COLO829 (cell line): ENCODE measurements at regions not wholly inside any gene's neighbourhood (a gene's known extent, or its start where the extent isn't known, plus 50 kb on each side); places are given as distances from the start of the nearest gene placed in this dataset.

Experiments used
- DNase-seq: peaks from one replicate; pipeline ENCODE4 v3.0.0; 2012; ENCODE audit warnings: low spot score

DNA sequence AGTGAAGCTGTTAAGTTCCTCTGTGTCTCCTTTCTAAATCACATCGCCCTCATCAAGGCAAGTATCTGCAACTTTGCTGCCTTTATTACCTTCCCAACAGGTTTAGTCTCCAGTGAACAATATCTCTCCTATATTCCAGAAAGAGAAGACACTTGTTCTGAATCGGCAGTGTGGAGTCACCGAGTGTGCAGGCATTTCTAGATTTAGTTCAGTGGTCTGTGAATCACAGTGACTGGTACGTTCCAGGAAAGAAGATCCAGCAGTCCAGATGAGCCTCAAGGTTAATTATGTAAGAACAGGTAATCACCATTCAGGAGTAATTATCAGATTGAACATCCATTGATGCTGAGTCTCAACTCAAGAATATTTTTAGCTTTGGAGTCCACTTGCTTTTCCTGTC is 497.0 kb downstream of the FOXO1 start:
- no peak for DNase-seq

DNA sequence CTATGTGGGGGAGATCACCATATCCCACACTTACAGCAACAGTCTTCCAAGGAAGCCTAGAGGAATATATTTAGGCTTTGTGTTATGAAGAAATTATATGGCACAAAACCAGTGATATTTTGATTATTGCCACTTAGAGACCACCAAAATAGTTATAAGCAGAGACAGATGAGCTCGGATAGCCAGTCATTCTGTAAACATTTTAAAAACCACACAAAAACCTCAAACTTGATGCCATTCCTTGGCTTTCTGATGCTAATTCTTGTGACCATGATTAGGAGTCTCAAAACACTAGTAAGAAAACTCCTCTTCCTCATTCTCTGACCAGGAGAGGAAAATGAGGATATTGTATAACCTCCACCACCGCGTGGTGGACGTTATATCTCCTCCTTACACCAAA is 496.4 kb downstream of the FOXO1 start:
- no peak for DNase-seq

GRCh38 chr13:40170982-40171381 is 495.5 kb downstream of the FOXO1 start:
- DNase-seq = no peak

- no peak for DNase-seq
Observed at GRCh38 chr13:40171566-40171965, 494.9 kb downstream of the FOXO1 start.

DNA sequence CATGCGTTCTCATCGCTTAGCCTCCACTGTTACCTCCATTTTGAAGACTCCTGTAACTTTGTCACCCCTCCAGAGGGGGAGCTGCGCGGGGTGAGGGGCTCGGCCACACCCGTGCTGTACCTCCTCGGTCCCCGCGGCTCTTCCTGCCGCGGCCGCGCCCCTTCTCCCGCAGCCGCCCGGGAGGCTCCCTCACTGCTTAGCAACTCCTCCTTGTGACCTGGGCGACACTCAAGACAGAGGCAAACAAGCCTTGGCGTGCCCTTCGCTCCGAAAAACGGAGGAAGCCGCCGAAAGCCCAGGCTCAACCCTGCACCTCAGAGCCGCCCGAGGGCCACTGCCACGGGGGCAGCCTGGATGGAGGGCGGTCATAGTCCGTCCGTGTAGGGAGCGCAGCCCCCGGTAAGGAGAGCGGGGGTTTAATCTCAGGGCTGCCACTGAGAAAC is 494.3 kb downstream of the FOXO1 start:
- DNase-seq = no peak

GRCh38 chr13:40172878-40173277 is 493.6 kb downstream of the FOXO1 start:
- DNase-seq = no peak

- DNase-seq = no peak
Observed at GRCh38 chr13:40175639-40176038, 490.8 kb downstream of the FOXO1 start.

DNA sequence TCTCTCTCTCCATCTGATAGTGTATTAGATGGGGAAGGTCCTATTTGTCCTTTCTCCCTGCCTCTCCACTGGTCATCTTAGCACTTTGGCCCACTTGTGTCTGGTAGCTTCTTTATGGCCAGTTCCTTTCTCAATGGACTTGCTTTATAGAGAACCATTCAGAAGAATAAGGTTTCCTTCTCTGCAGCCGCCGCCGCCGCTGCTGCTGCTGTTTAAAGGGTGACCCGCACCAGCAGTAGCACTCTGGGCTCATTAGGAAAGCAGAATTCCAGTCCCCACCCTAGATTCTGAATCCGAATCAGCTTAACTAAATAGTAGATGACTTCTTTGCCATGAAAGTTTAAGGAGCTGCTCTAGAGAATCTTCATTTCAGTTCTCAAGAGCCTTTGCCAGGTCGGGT is 490.2 kb downstream of the FOXO1 start:
- no peak for DNase-seq

GRCh38 chr13:40178130-40178529 is 488.3 kb downstream of the FOXO1 start:
- no peak for DNase-seq

DNA sequence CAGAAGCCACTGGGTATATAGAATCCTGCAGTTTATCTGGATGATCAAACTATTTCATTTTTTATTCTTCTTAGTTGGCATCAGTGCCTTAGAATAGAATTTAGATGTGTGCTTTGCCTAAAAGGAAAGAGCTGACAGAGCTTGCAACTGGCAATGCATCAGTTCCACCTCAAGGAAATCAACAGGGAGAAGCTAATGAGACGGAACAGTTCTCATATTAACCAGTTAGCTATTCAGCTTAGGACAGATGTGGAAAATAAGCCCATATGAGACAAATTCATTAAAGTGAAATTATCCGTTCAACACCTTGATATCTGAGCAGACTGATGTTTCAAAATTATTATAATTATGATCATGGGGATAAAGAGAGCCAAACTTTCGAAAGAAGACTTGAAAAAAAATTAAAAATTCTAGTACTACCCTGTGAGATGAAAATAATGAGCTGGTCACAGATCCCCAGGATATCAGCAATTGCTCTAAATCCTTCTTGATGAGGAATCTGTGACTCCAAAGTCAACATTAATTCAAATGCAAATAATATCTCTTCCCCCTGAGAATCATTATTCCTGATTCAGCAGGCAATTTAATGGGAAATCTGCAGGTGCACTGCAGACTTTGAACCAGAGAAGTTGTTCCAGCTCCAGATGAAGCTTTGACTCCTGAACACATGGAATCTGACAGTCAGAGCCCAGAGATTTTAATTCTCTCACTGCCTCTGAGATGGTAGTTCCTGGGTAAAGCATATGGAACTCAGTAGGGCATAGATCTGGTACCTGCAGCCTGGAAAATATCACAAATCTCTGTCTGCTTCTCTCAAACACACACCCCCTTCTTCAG is 486.8 kb downstream of the FOXO1 start:
- no peak for DNase-seq

GRCh38 chr13:40180776-40181175 is 485.7 kb downstream of the FOXO1 start:
- DNase-seq = no peak

GRCh38 chr13:40181203-40181845 is 485.1 kb downstream of the FOXO1 start:
- no peak for DNase-seq

- DNase-seq = no peak
Observed at GRCh38 chr13:40182591-40182990, 483.9 kb downstream of the FOXO1 start.

DNA sequence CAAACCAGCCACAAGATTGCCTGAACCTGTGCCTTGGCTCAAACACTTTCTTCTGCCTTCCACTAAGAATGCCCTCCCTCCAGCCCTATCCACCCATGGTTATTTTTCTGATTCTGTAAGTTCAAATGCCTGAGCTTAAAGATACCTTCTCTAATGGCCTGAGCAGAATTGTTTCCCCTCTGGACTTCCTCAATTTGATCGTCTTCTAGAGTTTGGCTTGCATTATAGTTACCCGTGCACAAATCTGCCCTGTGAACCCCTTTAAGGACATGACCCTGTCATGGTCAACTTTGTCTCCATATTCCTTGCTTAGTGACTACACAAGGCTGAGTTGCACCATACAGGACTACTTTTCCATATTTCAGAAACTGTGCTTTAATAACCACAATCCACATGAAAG is 481.0 kb downstream of the FOXO1 start:
- no peak for DNase-seq

DNA sequence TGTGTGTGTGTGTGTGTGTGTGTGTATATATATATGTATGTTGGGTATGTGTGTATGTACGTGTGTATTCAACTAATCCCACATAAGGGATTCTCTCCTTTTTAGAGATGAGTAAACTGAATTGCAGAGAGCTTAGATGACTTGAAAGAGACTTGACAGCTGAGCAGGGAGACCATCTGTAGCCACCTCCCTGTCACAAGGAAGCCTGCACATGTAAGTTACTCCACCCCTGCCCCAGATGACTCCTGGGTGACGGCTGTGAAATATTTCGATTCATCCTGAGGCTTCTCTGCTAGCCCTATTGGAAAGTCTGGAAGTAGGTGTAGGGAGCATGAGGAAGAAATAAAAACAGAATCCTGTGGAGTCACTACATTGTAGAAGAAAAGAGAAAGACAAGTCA is 480.4 kb downstream of the FOXO1 start:
- DNase-seq = no peak

- DNase-seq = no peak
Observed at GRCh38 chr13:40186626-40187323, 479.7 kb downstream of the FOXO1 start.

DNA sequence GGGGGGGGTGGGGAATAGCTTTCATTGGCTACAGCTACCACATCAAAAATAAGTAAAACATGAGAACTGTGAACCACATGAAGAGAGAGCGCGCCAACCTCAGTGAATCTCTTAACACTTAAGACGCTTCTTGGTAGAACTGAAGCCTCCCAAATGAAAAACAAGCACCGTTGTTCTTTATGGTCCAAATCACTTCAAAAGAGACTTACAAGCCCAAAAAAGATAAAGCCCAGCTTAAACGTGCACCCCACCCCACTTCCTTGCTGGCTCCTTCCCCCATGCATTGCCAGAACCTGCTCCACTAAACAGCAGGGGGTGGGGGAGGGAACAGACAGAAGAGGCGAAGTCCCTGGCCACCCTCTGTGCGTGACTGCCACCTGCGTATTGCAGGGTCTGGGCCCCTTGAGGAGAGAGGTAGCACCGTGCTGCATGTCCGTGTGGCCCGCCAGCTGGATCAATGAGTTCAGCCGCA is 479.1 kb downstream of the FOXO1 start:
- DNase-seq = no peak

DNA sequence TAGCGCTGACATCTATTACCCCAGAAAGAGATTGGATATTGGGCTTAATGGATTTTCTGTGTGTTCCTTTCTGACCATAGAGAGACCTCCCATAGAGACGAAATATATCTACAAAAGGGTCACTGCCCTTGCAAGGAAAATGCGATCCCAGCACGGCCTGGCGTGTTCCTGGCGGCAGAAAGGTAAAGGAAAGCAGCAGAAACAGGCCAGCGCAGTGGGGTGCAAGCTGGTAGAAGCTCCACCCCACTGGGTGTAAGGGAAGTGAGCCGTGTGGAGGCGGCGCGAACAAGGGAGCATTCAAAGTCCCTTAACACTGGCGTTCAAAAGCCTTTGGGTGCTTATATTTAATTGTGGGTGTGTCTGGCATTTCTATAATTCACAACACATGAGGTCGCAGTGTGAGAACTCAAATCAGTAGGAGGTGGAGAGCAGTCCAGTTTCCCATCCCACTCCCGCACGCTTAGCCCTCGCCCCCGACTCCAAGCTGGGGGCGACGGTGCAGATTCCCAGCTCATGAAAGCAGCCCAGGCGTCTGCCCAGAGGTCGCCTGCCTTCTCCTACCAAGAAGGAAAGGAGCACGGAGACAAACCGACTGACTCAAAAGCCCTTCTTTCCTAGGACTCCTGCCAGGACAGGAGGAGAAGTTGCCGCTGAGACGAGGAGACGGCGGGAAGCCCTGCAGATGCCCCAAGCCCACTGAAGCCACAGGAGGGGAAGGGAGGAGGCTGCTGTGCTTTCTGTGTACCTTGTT is 478.4 kb downstream of the FOXO1 start:
- DNase-seq = no peak

- no peak for DNase-seq
Observed at GRCh38 chr13:40189426-40189825, 477.0 kb downstream of the FOXO1 start.

DNA sequence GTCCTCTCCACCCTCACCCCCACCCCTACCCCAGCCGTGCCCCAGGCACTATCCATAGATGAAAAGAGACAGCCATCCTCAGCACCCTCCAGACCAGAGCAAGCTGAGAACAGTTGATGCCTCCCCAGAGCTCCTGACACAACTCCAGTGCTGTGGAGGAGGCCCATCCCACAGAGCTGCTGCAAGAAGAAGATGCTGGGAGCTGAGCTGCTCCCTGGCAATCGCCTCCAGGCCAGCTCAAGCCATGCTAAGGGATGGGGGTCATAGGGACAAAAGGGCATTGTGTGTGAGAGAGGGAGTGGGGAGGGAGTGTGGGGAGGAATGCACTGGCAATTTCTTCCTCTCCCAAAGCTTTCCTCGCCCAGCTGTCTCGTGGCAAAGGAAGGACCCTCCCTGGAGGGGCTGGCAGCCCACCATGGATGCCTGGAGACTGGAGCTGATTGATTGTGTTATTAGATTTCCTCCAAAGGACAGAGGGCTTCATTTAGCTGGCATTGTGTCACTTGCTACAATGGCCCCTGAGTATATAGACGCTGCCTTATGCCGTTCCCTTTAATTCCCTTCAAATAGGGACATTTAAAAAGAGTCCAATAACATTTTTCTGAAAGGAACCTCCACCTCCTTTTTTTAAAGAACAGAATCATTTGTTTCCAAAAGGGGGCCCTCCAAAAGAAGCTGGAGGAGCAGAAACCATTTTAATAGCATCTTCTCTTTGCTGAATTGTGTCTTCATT is 476.4 kb downstream of the FOXO1 start:
- peak; percentile 77 for DNase-seq

DNA sequence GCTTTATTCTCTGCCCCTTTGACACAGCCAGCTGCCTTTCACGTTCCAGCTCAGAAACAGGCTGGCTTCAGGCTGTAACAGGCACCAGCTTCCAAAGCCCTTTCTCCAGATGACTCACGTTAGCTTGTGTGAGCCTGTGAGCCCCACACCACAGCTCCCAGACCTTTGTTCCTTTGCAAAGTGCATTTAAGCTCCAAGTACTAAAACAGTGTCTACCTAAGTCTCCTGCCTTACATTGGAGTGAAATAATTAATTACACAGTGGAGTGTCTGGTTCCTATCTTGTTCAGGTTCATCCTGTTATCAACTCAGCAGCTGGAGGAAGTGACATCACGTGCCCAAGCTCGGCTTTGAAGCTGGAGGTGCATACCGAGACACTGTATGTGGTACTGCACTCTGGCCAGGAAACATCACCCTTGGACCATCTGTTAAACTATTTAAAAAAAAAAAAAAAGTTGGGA is 475.8 kb downstream of the FOXO1 start:
- DNase-seq = peak; percentile 82
